ENCODE measurements at regions not wholly inside any gene's neighbourhood (a gene's known extent, or its start where the extent isn't known, plus 50 kb on each side); places are given as distances from the start of the nearest gene placed in this dataset.

- no peak for TF ChIP-seq REST (tag by site-specific recombination; IDR thresholded peaks at IDR 0.05)
- no peak for TF ChIP-seq HOXD13 (CRISPR knock-in tag; IDR thresholded peaks at IDR 0.05; ENCODE audit: borderline replicate concordance)
- TF ChIP-seq HOXA7 (CRISPR knock-in tag; IDR thresholded peaks at IDR 0.05; ENCODE audit: borderline replicate concordance), result no peak
- no peak for TF ChIP-seq CTCF (tag by site-specific recombination; IDR thresholded peaks at IDR 0.05)
Measured at GRCh38 chr5:74266132-74266531, 374.4 kb downstream of the ENC1 start.

All from HEK293 (cell line).